ENCODE measurements at regions not wholly inside any gene's neighbourhood (a gene's known extent, or its start where the extent isn't known, plus 50 kb on each side); places are given as distances from the start of the nearest gene placed in this dataset.

DNA sequence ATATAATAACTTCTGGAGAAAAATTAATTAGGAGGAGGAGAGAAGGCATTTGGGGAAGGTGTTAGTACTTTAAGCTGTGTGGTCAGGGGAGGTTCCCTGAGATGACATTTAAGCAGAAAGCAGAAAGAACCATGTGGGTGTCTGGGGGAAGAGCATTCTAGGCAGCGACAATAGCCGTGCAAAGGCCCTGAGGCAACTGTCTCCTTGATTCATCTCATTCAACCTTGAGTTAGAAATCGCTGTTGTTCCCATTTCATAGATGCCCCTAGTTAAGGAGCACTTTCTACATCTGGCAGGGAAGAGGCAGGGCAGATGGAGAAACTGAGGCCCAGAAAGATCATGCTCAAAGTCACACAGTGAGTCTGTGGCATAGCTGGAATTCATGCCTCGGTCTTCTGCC is 108.6 kb upstream of the RUNX3 start:
- no peak overlapping the region for H3K4me3 Mint-ChIP-seq
- H3K27ac Mint-ChIP-seq = peak overlapping the region; percentile 43
- peaks cover 25% of the 10 kb centered on the region for H3K4me1 Mint-ChIP-seq (ENCODE audit: low read depth)
- no peaks in the 10 kb centered on the region for H3K9me3 Mint-ChIP-seq (ENCODE audit: low read depth)
- H3K36me3 Mint-ChIP-seq = no peaks in the 10 kb centered on the region
- H3K27me3 Mint-ChIP-seq = no peaks in the 10 kb centered on the region

GRCh38 chr1:25037174-25038074 is 107.3 kb upstream of the RUNX3 start:
- Mint-ChIP-seq H3K4me1 (ENCODE audit: low read depth) (peaks cover 37% of the 10 kb centered on the region), H3K9me3 (ENCODE audit: low read depth) (no peaks in the 10 kb centered on the region), H3K36me3 (no peaks in the 10 kb centered on the region), H3K27me3 (no peaks in the 10 kb centered on the region), H3K4me3 (peak overlapping the region; percentile 24), H3K27ac (peak overlapping the region; percentile 77)

GRCh38 chr1:25036117-25036546 is 106.1 kb upstream of the RUNX3 start:
- H3K27me3 Mint-ChIP-seq = no peaks in the 10 kb centered on the region
- peaks cover 40% of the 10 kb centered on the region for H3K4me1 Mint-ChIP-seq (ENCODE audit: low read depth)

GRCh38 chr1:25035523-25036116 is 105.5 kb upstream of the RUNX3 start:
- no peaks in the 10 kb centered on the region for H3K27me3 Mint-ChIP-seq

More at GRCh38 chr1:25036117-25036546, 106.1 kb upstream of the RUNX3 start:
- no peaks in the 10 kb centered on the region for H3K36me3 Mint-ChIP-seq
- no peak overlapping the region for H3K27ac Mint-ChIP-seq
- no peaks in the 10 kb centered on the region for H3K9me3 Mint-ChIP-seq (ENCODE audit: low read depth)
- H3K4me3 Mint-ChIP-seq = no peak overlapping the region

DNA sequence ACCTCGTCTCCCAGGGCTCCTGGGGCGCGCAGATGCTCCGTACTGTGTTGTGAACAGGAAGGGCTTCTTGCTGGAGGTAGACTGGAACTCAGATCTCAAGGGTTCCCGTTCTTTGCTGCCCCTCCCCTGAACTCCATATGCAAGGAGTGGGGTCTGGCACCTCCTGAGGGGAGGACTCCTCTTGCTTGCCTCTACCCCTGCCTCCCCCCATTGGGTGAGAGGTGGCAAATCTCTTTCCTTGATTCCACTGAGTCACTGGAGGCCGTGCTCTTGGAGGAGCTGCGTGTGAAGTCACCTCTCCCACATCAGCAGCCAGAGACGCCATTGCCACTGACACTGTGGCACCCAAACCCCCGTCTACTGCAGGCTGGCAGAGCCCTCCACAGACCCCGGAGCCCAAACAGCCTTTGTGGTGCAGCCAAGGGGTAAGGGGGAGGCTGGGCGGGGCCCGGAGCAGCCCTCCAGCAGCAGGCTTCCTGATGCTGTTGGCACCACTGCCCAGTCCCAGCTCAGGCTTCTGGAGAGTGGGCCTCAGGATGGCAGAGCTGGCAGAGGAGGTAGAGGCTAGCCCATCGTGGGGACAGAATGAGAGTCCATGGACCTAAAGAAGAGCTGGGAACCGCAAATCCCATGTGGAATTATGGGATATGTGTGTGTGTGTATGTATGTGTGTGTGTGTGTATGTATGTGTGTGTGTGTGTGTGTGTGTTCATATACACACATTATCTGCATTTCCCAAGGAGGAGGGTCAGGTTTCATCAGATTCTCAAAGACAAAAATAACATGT is 104.9 kb upstream of the RUNX3 start:
- Mint-ChIP-seq H3K27ac (no peak overlapping the region), H3K9me3 (ENCODE audit: low read depth) (no peaks in the 10 kb centered on the region), H3K4me1 (ENCODE audit: low read depth) (peaks cover 50% of the 10 kb centered on the region), H3K4me3 (peak overlapping the region; percentile 59), H3K36me3 (no peaks in the 10 kb centered on the region), H3K27me3 (no peaks in the 10 kb centered on the region)

More at GRCh38 chr1:25035523-25036116, 105.5 kb upstream of the RUNX3 start:
- Mint-ChIP-seq H3K4me3 (no peak overlapping the region), H3K27ac (no peak overlapping the region), H3K36me3 (no peaks in the 10 kb centered on the region), H3K9me3 (ENCODE audit: low read depth) (no peaks in the 10 kb centered on the region), H3K4me1 (ENCODE audit: low read depth) (peaks cover 43% of the 10 kb centered on the region)

DNA sequence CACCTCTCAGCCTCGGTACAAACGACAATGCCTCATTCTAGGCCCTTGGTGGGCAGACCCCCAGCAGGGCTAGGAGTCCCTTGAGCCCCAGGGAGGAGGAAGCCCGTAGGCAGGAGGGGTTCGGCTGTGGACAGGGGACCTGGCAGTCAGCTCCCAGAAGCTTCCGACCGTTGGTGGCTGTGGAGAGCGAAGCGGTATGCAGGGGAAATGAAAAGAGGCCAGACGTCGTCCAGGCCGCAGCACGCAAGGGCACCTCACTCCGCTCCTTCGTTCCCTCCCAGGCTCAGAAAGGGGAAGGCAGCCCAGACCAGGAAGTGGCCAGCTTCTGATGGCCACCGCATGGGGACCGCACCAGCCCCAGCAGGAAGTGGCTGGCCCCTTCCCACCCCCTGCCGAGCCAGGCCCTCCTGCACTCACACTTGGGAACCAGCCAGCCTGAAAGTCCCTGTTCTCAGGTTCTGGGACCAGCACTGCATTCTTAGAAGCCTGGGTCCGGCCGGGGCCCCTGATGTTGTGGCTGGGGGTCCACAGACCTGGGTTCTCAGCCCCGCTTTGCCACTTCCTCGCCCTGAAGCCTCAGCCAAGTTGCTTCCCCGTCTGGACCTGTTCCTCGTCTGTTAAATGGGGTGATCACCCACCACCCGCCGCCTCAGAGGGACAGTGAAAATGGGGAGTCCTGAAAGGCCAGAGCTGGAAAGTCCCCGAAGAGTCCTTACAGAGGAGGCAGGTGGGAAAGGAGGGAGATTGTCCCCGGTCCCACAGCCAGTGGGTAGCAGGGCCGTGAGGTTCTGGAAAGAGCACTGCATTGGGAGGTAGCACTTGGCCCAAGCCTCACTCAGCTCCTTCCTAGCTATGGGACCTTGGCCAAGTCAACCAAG is 104.0 kb upstream of the RUNX3 start:
- H3K27me3 Mint-ChIP-seq = no peaks in the 10 kb centered on the region
- no peaks in the 10 kb centered on the region for H3K36me3 Mint-ChIP-seq
- peak overlapping the region; percentile 98 for H3K27ac Mint-ChIP-seq
- peak overlapping the region; percentile 86 for H3K4me3 Mint-ChIP-seq
- H3K4me1 Mint-ChIP-seq (ENCODE audit: low read depth) = peaks cover 58% of the 10 kb centered on the region
- no peaks in the 10 kb centered on the region for H3K9me3 Mint-ChIP-seq (ENCODE audit: low read depth)

DNA sequence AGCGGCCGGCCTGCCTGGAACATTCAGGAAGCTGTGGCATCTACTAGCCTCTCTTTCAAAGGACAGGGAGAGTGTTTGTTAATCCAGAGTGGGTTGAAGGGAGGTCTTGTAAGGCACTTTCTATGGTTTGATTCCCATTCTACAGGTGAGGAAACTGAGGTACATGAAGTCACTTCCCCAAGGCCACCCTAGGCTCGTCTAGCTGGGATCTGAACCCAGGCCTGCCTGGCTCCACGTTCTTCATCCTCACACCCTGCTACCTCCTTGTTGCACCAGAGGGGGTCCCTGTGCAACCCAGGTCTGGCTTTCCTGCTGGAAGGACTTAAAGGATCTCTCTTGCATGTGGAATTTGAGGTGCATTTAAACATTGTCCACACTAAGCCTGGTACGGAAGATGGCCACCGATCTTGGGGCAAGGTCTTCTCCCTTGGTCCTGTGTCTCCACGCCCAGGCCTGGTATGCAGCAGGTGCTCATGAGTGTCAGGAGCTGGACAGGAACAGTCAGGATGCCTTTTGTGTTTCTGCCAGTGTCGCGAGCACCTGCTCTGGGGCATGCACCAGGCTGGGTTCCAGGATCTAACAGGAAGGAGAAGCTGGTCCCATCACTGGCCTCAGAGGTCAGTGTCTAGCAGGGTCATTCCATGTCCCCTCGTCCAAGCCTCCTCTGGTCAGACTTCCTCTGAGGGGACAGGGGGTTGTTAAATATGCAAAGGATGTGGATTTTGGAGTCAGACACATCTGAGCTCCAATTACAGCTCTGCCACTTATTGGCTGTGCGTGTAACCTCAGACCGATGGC is 103.2 kb upstream of the RUNX3 start:
- peak overlapping the region; percentile 86 for H3K4me3 Mint-ChIP-seq
- H3K4me1 Mint-ChIP-seq (ENCODE audit: low read depth) = peaks cover 62% of the 10 kb centered on the region
- no peaks in the 10 kb centered on the region for H3K27me3 Mint-ChIP-seq
- no peaks in the 10 kb centered on the region for H3K36me3 Mint-ChIP-seq
- H3K27ac Mint-ChIP-seq = peak overlapping the region; percentile 98
- no peaks in the 10 kb centered on the region for H3K9me3 Mint-ChIP-seq (ENCODE audit: low read depth)

DNA sequence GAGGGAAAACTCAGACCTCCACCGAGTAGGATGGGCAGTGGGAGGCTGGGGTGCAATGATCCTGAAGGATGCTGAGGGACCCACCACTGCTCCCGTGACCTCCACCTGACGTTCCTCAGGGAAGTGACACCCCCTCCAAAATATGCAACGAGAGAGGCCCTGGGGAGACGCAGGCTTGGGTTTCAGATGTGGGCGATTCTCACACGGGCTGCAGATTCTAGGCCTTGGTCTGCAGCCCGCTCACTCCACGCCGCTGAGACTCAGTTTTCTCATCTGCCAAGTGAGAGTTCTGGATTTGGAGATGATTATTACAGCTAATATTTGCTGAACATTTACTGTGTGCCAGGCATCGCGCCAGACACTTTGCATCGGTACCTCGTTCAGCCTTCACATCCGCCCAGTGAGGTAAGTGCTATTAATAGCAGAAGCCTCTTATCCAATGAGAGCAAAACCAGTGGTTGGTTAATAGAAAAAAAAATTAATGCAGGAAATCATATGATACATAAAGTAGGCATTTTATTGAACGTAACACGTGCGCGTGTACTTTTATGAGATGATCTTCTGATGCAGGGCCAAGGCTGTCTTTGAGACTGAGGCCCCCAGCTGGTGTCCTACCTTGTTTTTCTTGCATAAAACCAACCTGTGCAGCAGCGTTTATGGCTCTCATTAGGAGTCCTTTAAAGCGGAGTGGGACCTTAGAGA is 102.0 kb upstream of the RUNX3 start:
- Mint-ChIP-seq H3K27me3 (no peaks in the 10 kb centered on the region), H3K4me1 (ENCODE audit: low read depth) (peaks cover 70% of the 10 kb centered on the region), H3K9me3 (ENCODE audit: low read depth) (no peaks in the 10 kb centered on the region), H3K27ac (peak overlapping the region; percentile 98), H3K36me3 (no peaks in the 10 kb centered on the region), H3K4me3 (peak overlapping the region; percentile 86)

- H3K27ac Mint-ChIP-seq = peak overlapping the region; percentile 98
These were observed 101.5 kb upstream of the RUNX3 start for GRCh38 chr1:25031601-25031965.

DNA sequence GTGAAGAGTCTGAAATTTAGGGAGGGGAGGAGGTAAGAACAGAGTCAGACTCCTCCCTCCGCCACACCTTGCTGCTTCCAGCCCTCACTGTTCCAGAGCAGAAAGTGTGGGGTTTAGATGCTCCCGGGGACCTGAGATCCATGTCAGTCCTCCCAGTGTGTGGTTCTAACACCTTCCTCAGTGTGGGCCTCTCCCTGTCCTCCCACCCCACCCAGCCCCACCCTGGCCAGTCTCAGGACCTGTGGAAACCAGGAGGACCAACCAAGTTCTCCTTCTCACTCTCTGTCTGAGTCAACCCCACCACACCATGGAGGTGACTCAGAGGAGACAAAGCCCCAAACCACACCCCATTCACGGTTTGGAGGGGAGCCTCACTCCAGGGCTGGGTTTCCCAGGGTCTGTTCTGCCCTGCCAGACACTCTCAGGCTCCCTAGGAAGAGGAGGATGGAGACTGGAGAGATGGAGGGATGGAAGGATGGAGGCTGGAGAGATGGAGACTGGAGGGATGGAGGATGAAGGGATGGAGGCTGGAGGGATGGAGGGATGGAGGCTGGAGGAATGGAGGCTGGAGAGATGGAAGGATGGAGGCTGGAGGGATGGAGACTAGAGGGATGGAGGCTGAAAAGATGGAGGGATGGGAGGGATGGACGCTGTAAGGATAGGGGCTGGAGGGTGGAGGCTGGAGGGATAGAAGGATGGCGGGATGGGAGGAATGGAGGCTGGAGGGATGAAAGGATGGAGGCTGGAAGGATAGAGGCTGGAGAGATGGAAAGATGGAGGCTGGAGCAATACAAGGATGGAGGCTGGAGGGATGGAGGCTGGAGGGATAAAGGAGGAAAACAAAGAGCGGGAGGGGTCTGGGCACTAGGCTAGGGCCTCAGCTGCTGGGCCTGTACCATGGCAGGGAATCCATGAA is 100.9 kb upstream of the RUNX3 start:
- Mint-ChIP-seq H3K27ac (peak overlapping the region; percentile 98), H3K4me3 (peak overlapping the region; percentile 86), H3K27me3 (no peaks in the 10 kb centered on the region), H3K4me1 (ENCODE audit: low read depth) (peaks cover 79% of the 10 kb centered on the region), H3K36me3 (no peaks in the 10 kb centered on the region), H3K9me3 (ENCODE audit: low read depth) (no peaks in the 10 kb centered on the region)

More at GRCh38 chr1:25031601-25031965, 101.5 kb upstream of the RUNX3 start:
- Mint-ChIP-seq H3K36me3 (no peaks in the 10 kb centered on the region), H3K4me1 (ENCODE audit: low read depth) (peaks cover 76% of the 10 kb centered on the region), H3K27me3 (no peaks in the 10 kb centered on the region), H3K4me3 (peak overlapping the region; percentile 86), H3K9me3 (ENCODE audit: low read depth) (no peaks in the 10 kb centered on the region)

GRCh38 chr1:25030012-25030411 is 99.9 kb upstream of the RUNX3 start:
- peak overlapping the region; percentile 92 for H3K27ac Mint-ChIP-seq
- no peaks in the 10 kb centered on the region for H3K9me3 Mint-ChIP-seq (ENCODE audit: low read depth)
- no peaks in the 10 kb centered on the region for H3K27me3 Mint-ChIP-seq
- peak overlapping the region; percentile 75 for H3K4me3 Mint-ChIP-seq
- H3K4me1 Mint-ChIP-seq (ENCODE audit: low read depth) = peaks cover 87% of the 10 kb centered on the region
- no peaks in the 10 kb centered on the region for H3K36me3 Mint-ChIP-seq

DNA sequence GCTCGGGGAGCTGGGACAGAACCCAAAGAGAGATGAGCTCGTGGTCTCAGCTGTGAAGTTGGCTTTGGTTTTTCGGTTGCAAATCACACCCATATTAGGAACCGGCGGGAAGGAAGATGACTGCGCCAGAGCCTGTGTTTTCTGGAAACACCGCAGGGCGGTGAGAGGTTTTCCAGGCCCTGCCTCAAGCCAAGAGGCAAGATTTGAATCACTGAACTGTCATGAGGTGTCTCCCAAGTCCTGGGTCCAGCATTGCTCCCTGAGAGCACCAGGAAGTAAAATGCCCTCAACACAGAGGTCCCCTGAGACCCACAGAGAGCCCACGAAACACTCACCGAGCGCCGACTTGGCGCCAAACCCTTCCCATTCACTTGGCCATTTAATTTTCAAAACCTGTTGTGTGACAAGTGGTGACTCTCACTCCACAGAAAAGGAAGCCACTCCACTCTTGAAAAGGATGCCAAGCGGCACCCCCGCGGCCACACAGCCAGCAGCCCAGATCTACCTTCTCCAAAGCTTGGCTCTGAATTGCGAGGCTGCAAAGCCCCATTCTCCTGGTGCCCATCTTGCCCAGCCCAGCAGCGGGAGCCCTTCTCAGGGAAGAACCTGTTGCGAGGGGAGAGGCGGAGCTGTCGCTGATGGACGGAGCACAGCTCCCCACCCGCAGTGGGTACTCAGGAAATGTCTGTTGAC is 99.0 kb upstream of the RUNX3 start:
- Mint-ChIP-seq H3K27ac (peak overlapping the region; percentile 74), H3K36me3 (no peaks in the 10 kb centered on the region), H3K27me3 (no peaks in the 10 kb centered on the region), H3K4me1 (ENCODE audit: low read depth) (peaks cover 93% of the 10 kb centered on the region), H3K9me3 (ENCODE audit: low read depth) (no peaks in the 10 kb centered on the region), H3K4me3 (peak overlapping the region; percentile 73)

Data from activated naive CD8-positive, alpha-beta T cell (primary cell).